ENCODE measurements at regions not wholly inside any gene's neighbourhood (a gene's known extent, or its start where the extent isn't known, plus 50 kb on each side); places are given as distances from the start of the nearest gene placed in this dataset.

- CTCF ChIA-PET: no interaction called here
- ATAC-seq: no peak
These were observed 166.3 kb downstream of the NRP2 start for GRCh38 chr2:205848601-205849000.

More at GRCh38 chr2:205848601-205849000, 166.3 kb downstream of the NRP2 start:
- Mint-ChIP-seq H3K36me3 (no peaks in the 10 kb centered on the region), H3K4me1 (no peaks in the 10 kb centered on the region), H3K27ac (no peak overlapping the region), H3K4me3 (no peak overlapping the region), H3K27me3 (peaks cover 19 to 23% (median 19%) of the 10 kb centered on the region in 5 donors), H3K9me3 (no peaks in the 10 kb centered on the region)
- Histone ChIP-seq H3K27ac (ENCODE audit: low read depth, low read length) (no peak overlapping the region), H3K9me3 (ENCODE audit: control insufficient read depth in 2 of 3, low read length in 3 of 3) (no peaks in the 10 kb centered on the region), H3K4me3 (ENCODE audit: low read length) (no peak overlapping the region), H3K27me3 (ENCODE audit: control insufficient read depth in 2 of 2, insufficient read depth in 2 of 2, low read length in 2 of 2) (no peaks in the 10 kb centered on the region), H3K4me1 (ENCODE audit: control insufficient read depth in 2 of 2, insufficient read depth in 2 of 2, low read length in 2 of 2) (no peaks in the 10 kb centered on the region), H3K36me3 (ENCODE audit: control insufficient read depth in 2 of 3, insufficient read depth in 3 of 3, low read length in 3 of 3) (no peaks in the 10 kb centered on the region)
- intact Hi-C loops (cut with micrococcal nuclease): no loop called here
- POLR2A ChIA-PET: no interaction called here
- no peak for DNase-seq
